ENCODE measurements at regions not wholly inside any gene's neighbourhood (a gene's known extent, or its start where the extent isn't known, plus 50 kb on each side); places are given as distances from the start of the nearest gene placed in this dataset.

DNA sequence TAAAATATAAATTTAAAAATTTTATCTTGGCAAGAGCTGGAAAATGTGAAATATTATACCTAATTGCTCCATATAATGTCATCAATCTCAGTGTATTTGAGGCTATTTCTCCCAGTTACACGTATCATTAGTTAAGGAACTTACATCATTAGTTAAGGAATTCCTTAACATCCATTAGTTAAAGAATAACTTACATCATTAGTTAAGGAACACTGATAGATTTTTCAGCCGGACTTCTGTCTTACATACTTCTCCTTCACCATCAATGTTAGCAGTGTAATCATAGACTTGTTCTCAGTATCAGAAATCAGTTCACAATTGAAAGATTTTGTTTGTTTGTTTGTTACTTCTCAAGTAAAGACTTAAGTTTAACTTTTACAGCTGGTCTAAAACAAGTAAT lies 524.4 kb upstream of the CHD1 start:
- TF ChIP-seq POLR2AphosphoS5 (IDR thresholded peaks at IDR 0.05), result no peak
- TF ChIP-seq CTCF (IDR thresholded peaks at IDR 0.05), result no peak
